AG20443 (cell line): ENCODE measurements at regions not wholly inside any gene's neighbourhood (a gene's known extent, or its start where the extent isn't known, plus 50 kb on each side); places are given as distances from the start of the nearest gene placed in this dataset.
"Not testable (repeated sequence)": the region's sequence is repeated elsewhere in the genome, so short reads cannot be mapped to it uniquely, and the experiment has no call there.

ENCODE experiments used
- DNase-seq: peaks from one replicate; pipeline ENCODE4 v3.0.0; 2012; ENCODE audit warnings: low spot score, mixed read lengths

DNA sequence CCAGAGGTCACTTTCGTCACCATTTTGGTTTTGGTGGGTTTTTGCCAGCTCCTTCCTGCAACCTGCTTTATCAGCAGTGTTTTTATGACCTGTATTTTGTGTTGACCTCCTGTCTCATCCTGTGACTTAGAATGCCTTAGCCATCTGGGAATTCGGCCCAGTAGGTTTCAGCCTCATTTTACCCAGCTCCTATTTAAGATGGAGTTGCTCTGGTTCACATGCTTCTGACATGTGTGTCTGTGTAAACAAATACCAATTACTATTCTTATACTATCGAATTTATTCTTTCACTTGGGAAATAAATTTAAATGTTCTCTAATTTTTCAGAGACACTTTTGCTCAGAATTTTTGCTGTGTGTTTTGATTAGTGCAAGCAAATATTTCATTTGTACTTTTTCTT lies 1370.3 kb upstream of the MIR17HG start:
- no peak for DNase-seq

DNA sequence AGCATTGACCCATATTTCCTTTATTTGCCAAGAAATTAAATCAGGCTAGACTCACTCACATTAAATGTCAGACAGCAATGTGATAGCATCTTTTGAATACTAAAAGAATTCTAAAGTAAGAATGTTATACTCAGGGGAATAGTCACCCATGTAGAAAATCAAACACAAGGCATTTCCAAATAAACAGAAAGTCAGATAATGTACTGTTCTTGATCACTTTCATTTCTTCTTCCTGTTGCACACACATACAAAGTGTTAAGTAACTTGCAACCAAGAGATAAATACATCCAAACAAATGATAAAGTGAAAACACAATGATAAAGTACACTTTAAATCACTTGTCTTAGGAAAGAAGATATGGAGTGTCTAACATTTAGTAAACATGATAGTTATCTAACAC lies 1366.6 kb upstream of the MIR17HG start:
- no peak for DNase-seq

DNA sequence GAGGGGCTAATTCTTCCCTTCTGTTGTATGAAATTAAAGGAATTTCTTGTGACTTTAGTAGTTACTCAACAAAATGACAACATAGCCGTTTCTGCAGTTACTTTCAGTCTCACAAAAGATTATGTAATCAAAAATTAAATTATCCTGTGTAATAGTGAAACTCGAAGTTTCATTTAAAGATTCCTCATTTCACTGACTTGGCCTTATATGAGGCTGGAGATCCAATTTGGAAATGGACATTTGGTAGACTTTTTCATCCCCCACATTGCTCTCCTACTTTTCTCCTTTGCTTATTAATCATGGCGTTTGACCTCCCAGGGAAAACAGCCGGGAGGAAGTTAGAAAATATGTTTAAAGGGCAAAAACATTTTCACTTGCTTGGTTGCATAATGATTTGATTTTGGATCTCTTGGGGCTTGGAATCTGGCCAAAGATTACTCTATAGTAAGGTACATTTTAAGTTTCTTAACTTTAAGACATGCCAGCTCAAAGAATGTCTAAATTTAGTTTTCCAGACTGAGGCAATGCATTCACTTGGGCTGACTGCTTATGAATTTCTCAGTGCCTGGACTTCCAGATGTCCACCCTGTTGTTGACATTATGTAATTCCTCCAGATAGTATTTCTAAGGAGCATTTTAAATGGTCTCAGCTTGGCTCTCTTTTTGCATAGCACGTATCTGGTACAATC lies 1364.9 kb upstream of the MIR17HG start:
- DNase-seq, result peak; percentile 17

DNA sequence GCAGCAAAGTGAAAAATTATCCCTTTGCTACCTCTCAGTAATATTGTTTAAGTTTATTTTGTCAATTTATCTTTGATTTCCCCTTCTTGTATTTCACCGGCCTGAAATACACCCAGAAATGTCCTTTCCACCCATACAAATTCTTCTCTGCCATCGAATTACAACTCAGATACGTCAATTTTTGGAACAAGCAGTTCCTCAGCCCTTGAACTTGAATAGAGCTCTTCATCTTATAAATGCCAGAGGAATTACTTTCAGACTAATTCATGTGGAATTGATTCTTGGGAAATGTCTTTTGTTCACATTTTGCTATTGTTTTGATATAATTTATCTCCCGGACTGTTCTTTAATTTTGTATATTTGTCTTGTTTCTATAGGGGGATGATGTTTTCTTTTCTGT lies 1359.3 kb upstream of the MIR17HG start:
- DNase-seq, result no peak

DNA sequence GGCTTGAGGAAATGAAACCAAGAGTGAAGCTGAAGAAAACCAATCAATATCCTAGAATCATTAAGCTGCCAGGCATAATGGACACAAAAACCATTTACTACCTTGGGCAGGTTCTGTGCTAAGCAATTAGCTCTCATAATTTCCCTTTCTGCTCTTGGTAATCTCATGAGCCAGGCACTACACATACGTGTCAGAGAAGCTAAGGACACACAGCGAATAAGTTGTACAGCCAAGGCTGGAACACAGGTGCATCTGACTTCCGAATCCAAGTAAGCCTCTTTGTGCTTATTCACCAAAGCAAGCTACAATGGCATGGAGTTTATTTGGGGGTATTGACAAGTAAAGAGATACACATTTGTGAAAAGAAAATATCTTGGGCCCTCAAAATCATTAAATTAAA lies 1343.9 kb upstream of the MIR17HG start:
- no peak for DNase-seq

DNA sequence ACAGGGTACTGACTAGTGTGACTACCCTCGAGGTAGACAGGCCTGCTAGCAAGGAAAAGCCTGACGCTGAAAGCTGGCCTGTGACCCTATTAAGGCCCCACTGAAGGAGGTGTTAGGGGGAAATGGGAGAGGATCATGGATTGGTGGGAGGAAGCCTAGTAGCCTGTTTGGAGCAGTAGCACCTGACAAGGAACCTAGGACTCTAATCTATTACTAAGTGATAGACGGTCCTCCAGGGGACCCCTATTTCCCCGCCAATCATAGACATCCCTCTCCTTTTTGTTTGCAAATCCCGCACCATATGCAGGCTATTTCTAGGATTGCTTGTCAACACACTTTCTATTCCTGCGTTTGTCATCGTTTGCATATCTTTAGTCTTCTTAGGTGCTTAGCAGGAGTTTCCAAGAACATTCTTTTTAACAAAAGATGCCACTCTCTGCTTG lies 1338.8 kb upstream of the MIR17HG start:
- no peak for DNase-seq

DNA sequence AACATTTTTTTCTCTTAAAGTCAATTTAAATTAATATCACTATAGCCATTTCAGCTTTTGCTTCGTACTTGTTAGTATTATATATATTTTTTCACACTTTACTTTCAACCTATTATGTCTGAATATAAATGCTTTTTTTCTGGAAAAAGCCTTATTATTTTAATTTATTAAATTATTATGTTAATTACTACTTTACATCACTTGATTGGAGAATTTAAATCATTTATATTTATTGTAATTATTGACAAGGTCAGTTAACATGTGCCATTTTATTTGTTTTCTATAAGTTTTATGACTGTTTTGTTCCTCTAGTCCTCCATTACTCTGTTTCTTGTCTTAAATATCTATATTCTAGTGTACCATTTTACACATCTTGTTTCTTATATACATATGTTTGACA lies 1333.4 kb upstream of the MIR17HG start:
- no peak for DNase-seq

DNA sequence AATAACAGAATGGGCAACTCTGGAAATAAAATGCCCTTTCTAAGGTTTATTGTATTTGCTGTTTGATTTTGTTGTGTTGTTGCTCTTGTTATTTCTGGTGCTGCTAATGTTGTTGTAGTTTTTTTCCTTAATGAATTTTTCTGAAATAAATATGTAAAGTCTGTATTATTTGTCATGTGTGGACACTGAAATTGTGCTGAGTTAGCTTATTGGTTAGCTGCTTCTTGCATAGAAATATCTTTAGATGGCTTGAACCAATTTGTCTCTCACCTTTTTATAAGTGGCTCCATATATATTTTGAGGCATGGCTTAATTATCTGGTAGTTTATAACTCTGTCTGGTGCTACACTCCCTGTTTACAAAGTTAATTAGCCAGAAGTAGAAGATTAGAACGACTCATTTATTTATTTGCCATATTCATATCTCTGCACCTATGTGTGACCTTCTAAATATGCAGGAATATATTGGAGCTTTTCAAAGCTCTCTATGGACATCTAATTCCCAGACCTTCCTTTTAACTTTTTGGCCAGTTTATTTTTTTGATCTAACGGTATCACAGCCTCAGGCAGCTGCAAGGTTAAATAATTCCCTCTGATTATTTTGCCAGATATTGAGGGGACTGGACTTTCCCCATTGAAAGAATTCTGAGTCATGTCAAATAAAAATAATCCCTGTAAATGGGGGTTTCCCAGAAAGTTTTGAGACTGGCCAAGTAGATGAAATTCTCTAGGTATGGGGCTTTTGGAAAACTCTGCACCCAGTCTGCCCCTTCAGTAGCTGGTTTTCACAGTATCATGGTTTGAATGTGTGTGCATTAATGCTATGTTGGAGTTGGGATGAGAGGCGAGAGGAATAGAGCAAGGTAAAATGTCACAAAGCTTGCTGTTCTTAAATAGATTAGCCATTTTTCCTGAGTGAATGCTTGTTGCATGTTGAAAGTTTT lies 1331.7 kb upstream of the MIR17HG start:
- no peak for DNase-seq

DNA sequence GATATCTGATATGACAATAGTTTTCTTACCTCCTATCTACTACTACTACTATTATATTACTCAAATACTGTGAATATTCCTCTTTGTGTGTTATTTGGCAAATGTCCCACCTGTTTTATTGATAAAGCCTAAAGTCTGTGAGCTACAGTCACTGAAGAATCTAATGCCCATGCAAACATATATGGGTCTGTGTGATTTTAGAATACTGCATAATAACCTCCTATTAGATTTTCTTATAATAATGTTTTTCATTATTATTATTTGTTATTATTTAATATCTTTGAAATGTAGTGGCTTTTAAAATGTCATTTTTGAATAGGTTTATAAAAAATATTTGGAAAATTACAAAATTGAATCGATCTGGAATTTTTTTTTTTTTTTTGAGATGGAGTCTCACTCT lies 1330.8 kb upstream of the MIR17HG start:
- DNase-seq, result no peak

DNA sequence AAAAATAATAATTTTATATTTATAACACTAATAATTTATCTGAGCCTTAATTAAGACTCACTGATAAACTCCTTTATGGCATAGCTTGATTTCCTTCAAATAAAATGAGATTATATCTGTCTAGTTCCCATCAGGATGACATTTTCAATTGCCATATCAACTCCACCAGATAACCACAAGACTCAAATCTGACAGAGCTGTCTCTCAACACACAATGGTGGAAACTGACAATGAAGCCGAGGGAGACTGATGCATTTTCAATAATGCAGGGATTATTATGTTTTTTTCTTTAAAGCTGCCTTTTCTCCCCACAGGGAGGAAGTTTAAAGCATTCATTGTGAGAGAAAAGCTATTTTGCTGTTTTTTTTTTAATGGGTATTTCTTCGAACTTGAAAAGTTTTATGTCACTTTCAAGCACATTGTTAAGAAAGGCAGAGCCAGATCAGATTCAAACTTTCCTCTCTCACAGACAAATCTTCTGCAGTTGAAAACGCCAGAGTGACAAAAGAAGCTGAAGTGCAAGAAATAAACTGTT lies 1326.9 kb upstream of the MIR17HG start:
- DNase-seq, result no peak

DNA sequence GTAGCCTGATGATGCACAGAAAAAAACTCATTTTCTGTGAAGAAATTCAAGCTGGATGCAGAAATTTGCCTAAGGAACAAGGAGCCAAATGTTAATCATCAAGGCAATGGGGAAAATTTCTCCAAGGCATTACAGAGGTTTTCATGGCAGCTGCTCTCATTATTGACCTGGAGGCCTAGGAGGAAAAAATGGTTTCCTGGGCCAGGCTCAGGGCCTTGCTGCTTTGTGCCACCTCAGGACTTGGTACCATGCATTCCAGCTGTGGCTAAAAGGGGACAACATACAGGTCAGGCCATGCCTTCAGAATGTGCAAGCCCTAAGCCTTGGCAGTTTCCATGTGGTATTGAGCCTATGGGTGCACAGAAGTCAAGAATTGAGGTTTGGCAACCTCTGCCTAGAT lies 1320.1 kb upstream of the MIR17HG start:
- no peak for DNase-seq

DNA sequence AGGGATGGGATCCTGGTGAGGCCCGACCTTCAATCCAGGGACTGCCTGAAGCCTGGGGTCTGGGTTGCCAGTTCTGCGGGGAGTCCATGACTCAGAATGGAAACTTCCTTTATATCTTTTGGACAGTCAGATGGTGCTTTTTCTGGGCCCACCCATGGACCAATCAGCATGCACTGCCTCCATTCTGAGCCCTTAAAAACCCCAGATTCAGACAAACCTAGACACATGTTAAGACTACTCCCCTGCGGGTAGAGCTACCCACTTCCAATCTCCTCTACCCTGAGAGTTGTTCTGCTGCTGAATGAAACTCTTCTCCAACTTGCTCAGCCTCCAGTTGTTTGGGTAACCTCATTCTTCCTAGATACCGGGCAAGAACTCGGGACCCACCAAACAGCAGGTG lies 1315.2 kb upstream of the MIR17HG start:
- DNase-seq, result no peak

DNA sequence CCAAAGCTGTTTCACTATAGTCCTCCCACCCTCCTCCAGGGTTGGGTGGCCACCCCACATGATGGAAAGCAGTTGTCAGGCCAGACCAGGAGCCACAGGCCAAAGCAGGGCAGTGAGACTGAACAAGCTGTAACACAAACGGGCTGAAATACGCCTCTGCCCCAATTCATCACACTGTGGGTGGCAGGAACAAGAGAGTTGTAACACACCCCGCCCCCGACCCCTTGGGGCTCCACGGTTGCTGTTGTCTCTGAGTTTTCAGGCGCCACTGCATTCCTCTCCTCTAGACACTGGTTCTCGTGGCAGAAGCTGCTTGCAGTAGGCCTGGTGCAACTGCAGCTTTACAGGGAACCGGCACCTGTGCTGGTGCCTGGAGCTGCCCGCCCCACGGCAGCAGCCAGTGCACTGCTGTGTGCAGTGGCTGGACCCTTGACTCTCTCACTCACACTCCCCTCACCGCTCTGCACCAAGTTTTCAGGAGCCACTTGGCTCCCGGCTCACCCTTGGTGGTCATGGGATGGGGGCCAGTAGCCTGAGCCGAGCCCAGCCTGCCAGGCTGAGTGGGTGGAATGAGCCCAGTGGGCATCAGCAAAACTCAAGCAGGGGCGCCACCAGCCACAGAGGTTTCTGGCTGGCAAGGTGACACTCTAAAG lies 1314.5 kb upstream of the MIR17HG start:
- no peak for DNase-seq

DNA sequence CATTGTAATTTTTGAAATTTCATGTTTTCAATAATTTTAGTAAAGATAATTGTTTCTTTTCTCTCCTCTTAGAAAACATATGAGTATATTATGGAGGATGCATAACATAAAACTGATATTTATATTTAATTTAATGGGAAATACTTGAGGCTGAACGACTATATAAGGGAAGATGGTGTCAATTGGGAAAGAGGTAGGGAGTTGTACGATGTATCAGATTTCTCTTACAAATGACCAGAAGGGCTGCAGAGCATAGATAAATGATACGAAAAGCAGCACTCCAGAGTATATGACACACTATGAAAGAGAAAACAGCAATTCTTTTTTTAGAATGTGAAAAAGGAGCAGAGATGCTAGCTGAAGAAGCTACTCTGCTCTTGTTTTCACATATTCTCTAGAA lies 1308.0 kb upstream of the MIR17HG start:
- no peak for DNase-seq

DNA sequence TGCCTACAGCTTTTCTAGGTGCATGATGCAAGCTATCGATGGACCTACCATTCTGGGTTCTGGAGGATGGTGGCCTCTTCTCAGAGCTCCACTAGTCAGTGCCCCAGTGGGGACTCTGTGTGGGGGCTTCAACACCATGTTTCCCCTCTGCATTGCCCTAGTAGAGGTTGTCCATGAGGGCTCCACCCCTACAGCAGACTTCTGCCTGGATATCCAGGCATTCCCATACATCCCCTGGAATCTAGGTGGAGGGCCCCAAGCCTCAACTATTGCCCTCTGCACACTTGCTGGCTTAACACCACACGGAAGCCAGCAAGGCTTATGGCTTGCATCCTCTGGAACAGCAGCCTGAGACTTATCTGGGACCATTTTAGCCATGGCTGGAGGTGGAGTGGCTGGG lies 1299.9 kb upstream of the MIR17HG start:
- DNase-seq, result no peak

DNA sequence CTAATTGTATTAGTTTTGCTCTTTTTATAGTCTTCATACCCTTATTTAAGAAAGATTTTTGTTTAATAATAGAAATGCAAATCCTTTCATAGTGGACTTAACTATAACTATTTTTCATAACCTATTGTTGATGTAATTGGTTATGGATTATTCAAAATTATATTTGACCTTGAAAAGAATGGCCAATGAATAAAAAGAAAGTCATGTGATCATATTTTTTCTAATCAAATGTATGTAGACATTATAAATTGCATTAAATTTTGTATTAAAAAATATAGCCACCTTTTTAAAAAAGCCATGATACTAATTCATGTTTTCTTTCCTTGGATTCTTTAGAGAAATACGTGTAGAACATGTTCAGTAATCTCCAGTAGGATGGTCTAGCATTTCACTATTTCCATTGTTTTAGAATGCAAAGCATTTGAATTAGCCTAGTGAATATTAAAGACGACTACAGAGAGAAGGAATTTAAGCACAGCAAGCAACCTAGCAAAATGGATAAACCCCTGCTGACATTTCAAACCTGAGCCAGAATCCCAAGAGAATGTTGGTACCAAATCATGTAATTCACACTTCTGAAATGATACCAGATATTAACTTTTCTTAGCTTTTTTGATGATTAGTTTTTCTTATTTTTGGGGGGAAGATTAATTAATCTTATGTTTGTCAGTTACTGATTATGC lies 1297.4 kb upstream of the MIR17HG start:
- DNase-seq, result no peak

DNA sequence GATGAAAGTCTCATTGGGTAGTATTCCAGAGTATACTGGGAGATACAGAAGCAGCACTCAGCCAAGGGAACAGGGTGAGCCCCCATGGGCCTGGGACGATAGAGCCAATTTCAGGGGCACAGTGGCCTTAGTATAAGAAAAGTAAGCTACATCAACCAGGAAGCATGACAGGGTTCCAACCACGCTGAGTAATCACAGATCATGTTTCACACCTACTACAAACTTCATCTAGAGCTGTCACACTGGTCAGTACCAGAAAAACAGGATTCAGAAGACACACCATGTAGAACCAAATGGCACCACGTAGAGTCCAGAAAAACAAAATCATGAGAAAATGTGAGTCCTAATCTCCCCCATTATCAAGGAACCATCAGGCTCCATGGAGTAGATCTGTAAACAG lies 1292.4 kb upstream of the MIR17HG start:
- DNase-seq, result no peak

DNA sequence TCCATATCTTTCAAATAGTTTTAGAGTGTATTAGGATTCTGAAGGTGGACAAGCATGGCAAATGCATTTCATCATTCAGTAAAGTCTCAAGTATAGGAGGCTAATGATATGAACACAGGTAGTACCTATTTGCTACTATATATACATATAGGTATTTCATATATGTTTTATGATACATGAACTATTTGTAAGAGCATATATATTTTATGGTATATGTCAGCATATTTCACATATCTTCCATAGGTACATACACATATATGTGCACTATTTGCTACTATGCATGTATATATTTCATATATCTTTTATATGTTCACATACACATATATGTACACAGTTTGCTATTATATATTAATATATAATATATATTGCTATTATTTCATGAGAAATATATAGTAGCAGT lies 1291.7 kb upstream of the MIR17HG start:
- DNase-seq, result no peak

DNA sequence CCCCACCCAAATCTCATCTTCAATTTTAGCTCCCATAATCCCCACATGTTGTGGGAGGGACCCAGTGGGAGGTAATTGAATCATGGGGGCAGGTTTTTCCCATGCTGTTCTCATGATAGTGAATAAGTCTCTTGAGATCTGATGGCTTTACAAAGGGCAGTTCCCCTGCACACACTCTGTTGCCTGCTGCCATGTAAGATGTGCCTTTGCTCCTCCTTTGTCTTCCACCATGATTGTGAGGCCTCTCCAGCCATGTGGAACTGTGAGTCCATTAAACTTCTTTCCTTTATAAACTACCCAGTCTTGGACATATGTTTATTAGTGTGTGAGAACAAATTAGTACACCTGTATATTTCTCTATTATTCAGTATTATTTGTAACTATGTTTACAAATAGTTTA lies 1283.3 kb upstream of the MIR17HG start:
- DNase-seq, result not testable (repeated sequence)

DNA sequence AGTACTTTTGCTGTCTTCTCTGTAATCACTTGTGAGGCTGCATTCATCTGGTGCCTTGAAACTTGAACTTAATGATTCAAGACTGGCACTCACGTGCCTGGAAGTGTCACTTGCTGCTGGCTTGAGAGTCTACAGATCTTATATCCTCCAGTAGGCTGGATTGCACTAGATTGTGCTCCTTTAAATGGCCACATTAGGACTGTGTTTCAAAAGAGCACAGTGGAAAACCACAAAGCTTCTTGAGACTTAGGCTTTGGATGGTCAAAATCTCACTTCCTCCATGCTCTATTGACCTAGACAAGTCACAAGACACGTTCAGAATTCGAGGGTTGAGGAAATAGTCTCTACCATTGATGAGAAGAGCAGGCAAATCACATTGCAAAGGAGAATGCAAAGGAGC lies 1278.8 kb upstream of the MIR17HG start:
- no peak for DNase-seq

DNA sequence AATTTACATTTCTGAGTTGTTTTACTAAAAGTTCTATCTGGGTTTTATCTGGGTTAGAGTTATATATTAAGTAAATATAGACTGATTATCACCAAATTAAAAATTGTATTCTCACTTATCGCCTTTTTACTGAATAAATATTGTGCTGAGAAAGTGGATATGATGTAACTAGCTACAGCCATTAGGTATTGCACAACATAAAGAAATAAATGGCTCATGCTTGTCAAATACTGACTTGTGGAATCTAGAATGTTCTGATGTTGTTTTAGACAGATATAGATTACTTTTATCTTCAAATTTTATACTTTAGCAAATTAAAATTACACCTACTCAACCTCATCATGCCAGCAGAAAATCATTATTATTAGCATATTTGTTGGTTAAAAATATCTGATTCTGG lies 1277.1 kb upstream of the MIR17HG start:
- DNase-seq, result no peak
